ENCODE measurements at regions not wholly inside any gene's neighbourhood (a gene's known extent, or its start where the extent isn't known, plus 50 kb on each side); places are given as distances from the start of the nearest gene placed in this dataset.
"Not testable (repeated sequence)": the region's sequence is repeated elsewhere in the genome, so short reads cannot be mapped to it uniquely, and the experiment has no call there.

DNA sequence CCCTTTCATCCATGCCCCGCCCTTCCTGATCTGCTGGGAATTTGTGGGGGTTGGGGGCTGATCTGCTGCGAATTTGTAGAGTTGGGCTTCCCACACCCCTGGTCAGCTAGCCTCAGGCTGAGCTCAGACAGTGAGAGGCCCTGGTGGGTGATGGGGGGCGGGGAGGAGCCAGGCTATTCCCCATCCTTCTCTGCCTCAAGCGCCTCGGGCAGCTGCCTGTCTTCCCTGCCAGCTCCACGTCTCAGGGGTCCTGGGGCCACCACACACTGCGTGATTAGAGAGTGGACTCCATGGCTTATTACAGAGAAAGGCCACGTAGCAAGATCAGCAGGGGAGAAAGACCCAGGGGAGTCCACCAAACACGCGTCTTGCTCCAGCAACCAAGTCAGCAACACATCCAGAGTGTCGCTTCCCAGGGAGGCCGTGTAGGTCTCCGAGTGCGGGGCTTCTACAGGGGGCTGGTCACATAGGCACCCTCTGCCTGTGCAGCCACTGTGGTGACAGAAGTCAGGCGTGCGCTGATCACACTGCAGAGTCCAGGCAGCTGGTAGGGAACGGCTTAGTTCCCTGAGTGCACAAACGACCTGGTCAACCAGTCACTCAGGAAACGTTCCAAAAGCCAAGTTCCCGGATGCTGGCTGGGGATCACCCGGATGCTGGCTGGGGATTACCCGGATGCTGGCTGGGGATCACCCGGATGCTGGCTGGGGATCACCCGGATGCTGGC, 254.4 kb upstream of the SFSWAP start:
- Mint-ChIP-seq H3K4me1 (ENCODE audit: low read depth) (no peaks in the 10 kb centered on the region), H3K27ac (no peak overlapping the region), H3K9me3 (ENCODE audit: low read depth) (peaks cover 5% of the 10 kb centered on the region), H3K27me3 (peaks cover 7% of the 10 kb centered on the region), H3K4me3 (no peak overlapping the region), H3K36me3 (no peaks in the 10 kb centered on the region)

DNA sequence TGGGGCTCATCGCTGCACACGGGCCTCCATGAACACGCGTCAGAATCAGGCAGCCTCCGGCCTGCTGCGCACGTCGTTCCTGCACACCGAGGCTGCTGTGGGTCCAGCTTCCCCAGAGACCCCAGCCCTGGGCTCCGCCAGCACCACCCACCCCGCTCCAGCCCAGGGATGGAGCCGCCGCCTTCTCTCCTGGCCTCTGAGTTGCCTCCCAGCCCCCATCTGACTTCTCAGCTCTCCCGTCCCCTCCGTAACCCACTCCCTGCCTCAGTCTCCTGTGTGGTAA, 253.9 kb upstream of the SFSWAP start:
- Mint-ChIP-seq H3K27ac (no peak overlapping the region), H3K4me3 (no peak overlapping the region), H3K4me1 (ENCODE audit: low read depth) (no peaks in the 10 kb centered on the region), H3K9me3 (ENCODE audit: low read depth) (peaks cover 2% of the 10 kb centered on the region), H3K36me3 (no peaks in the 10 kb centered on the region), H3K27me3 (peaks cover 7% of the 10 kb centered on the region)

DNA sequence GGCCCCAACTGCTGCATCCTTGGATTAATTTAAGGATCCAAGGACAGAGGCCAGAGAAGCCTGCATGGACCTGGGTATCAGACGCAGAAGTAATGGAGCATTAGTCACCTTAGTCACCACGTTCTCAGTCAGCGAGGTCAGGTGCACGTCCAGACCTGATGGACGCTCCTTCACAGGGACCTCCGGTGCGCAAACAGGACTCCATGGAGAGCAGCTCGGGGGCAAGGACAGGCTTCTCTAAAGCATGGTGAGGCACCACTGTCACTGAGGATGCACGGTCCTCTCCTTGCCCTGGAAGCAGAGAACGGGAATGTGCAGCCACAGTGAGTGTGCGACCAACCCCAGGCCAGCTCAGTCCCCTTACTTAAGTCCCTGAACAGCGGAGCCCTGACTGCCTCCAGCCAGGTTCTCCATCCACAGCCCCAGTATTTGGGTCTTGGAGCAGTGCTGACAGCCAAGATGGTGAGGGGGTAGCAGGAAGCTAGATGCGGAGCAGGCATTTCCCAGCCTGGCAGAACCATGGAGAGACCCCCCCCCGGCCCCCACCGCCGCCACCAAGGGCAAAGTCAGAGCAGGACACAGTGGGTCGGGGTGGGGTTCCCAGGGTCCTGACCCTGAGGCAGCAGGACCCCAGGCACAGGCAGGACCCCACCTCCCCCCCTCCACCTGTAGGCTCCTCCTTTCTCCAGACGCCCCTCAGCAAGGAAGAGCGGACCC, 253.4 kb upstream of the SFSWAP start:
- H3K36me3 Mint-ChIP-seq = no peaks in the 10 kb centered on the region
- H3K4me1 Mint-ChIP-seq (ENCODE audit: low read depth) = no peaks in the 10 kb centered on the region
- H3K9me3 Mint-ChIP-seq (ENCODE audit: low read depth) = no peaks in the 10 kb centered on the region
- no peak overlapping the region for H3K27ac Mint-ChIP-seq
- no peak overlapping the region for H3K4me3 Mint-ChIP-seq
- H3K27me3 Mint-ChIP-seq = peaks cover 7% of the 10 kb centered on the region

DNA sequence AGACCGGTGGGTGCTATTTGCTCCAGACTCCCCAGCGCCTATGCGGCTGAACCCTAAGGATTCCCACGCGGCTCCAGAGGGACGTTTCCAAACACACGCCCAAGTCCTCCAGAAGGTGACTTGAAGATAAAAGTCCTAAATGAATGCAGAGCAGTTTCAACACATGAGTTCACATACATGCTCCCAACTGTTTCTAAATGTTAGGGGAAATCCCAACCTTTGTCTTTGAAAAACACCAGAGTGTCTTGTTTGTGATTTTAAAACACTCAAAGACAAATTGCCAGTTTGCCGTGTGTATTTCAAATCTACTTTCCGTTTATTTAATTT, 252.9 kb upstream of the SFSWAP start:
- peaks cover 7% of the 10 kb centered on the region for H3K27me3 Mint-ChIP-seq
- H3K4me1 Mint-ChIP-seq (ENCODE audit: low read depth) = no peaks in the 10 kb centered on the region

DNA sequence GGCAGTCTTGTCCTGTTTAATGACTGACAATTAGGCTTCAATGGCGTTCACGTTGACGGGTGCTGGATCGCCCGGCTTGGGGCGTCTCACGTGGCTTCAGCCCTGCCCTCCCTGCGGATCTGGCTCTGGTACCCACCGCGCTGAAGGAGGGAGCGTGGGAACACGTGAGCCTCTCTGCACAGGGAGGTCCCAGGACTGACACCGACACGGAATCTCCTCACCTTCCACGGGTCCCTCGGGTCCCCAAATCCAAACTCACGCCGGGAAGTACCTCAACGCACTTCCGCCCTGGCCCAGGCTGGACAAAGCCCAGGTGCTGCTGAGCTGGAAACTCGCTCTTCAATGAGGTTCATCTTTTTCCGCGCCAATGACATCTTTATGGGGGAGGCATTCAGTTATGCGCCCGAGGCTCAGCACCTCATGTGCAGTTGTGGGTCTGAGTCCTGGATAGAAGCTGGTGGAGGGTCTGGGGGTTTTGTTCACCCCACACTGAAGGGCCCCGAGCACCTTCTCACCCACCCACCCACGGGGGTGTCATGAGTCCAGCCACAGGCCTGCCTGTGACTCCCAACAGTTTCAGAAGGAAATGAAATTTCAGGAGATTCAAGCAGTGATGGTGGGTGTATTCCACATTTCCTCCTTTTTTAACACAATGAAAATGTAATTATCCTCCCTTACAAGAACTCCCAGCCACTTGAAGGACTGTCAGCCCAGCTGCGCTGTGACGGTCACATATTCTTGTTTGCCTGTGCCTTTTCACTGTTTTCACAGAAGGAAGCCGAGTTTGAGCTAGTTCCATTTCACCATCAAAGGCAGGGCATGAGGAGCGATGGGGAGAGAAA, 251.7 kb upstream of the SFSWAP start:
- Mint-ChIP-seq H3K4me1 (ENCODE audit: low read depth) (no peaks in the 10 kb centered on the region), H3K27me3 (peaks cover 7% of the 10 kb centered on the region), H3K27ac (no peak overlapping the region), H3K4me3 (no peak overlapping the region), H3K9me3 (ENCODE audit: low read depth) (no peaks in the 10 kb centered on the region), H3K36me3 (no peaks in the 10 kb centered on the region)

More for the DNA sequence above, 252.9 kb upstream of the SFSWAP start:
- Mint-ChIP-seq H3K9me3 (ENCODE audit: low read depth) (no peaks in the 10 kb centered on the region), H3K36me3 (no peaks in the 10 kb centered on the region), H3K4me3 (no peak overlapping the region), H3K27ac (no peak overlapping the region)

DNA sequence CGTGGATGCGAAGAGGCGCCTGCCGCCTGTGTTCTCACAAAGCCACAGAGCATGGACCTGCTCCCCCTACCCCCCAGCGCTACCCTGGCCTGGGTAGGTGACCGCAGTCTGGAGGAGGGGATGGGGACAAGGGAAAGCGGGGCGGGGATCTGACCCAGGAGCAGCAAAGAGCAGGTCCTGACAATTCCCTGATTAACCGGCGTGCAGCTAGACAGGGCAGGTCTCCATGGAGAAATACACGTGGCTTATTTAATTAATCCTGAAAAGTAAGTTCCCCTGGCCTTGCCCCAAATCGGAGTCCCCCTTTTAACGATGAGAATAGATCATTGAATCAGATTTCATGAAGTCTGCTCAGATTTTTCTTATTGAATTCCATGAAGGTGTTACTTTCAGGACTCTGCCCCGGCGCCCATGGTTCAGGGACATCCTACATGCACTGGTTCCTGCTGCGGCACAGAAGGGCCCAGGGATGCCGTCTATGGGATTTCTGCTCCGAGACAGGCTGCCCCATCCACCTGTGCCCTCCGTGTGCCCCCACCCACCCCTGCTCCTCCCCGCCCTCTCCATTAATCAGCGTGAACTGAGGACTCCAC, 251.0 kb upstream of the SFSWAP start:
- peaks cover 7% of the 10 kb centered on the region for H3K27me3 Mint-ChIP-seq
- H3K4me1 Mint-ChIP-seq (ENCODE audit: low read depth) = no peaks in the 10 kb centered on the region
- H3K27ac Mint-ChIP-seq = no peak overlapping the region
- no peak overlapping the region for H3K4me3 Mint-ChIP-seq
- H3K36me3 Mint-ChIP-seq = no peaks in the 10 kb centered on the region
- no peaks in the 10 kb centered on the region for H3K9me3 Mint-ChIP-seq (ENCODE audit: low read depth)

DNA sequence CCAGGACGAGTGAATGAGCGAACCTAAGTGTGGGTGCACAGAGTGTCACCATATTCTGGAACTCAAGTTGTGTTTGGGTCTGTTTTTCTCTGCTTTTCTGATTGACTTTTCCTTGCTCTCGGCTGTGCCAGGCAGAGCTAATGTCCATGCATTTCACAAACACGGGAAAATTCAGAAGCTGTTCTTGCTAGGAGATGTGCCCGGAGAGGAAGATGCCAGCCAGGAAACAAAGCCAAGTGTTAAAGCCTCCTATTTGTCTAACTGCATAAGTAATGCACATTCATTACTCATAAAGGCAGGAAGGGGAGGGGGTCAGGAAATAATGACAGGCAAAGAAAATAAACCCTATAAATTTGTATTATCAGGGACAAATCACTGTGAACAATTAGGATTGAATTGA, 250.4 kb upstream of the SFSWAP start:
- Mint-ChIP-seq H3K4me3 (no peak overlapping the region), H3K27me3 (peaks cover 7% of the 10 kb centered on the region), H3K4me1 (ENCODE audit: low read depth) (no peaks in the 10 kb centered on the region), H3K9me3 (ENCODE audit: low read depth) (no peaks in the 10 kb centered on the region), H3K27ac (no peak overlapping the region), H3K36me3 (no peaks in the 10 kb centered on the region)

DNA sequence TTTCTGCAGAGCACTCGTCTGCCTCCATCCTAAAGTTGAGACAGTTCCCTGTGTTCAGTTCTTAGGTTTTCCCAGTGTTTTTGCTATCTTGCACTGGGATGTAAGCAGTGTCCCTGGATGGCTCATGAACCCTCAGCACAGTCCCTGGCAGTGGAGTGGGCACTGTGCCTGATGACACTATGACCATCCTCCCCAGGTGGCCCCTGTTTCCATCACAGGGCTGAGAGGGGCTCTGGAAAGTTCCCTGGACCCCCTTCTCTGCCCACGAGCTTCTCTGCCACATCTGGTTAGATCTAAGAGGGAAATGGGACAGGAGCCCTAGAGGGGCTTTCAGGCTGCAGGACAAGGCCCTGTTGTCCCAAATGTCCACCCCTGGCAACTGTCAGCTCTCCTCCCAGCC, 249.8 kb upstream of the SFSWAP start:
- H3K27ac Mint-ChIP-seq = no peak overlapping the region
- peaks cover 7% of the 10 kb centered on the region for H3K27me3 Mint-ChIP-seq
- no peaks in the 10 kb centered on the region for H3K36me3 Mint-ChIP-seq
- H3K4me3 Mint-ChIP-seq = no peak overlapping the region
- no peaks in the 10 kb centered on the region for H3K9me3 Mint-ChIP-seq (ENCODE audit: low read depth)
- H3K4me1 Mint-ChIP-seq (ENCODE audit: low read depth) = no peaks in the 10 kb centered on the region

DNA sequence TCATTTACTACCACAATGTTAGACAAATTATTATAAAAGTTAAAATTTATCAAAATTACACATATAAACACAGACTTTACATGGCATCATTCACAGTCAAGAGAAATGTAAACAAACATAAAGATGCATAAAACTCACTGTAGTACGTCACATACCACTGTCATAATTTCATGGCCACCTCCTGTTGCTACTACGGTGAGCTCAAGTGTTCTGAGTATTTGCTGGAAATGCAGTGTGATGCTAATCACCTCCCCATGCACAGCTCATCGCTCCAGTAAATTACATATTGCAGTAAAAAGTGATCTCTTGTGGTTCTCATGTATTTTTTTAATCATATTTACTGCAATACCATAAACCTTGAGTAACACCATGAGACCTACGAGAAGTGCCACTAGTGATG, 247.7 kb upstream of the SFSWAP start:
- H3K4me3 Mint-ChIP-seq = no peak overlapping the region
- H3K27ac Mint-ChIP-seq = no peak overlapping the region
- H3K4me1 Mint-ChIP-seq (ENCODE audit: low read depth) = no peaks in the 10 kb centered on the region
- peaks cover 5% of the 10 kb centered on the region for H3K27me3 Mint-ChIP-seq
- no peaks in the 10 kb centered on the region for H3K36me3 Mint-ChIP-seq
- H3K9me3 Mint-ChIP-seq (ENCODE audit: low read depth) = no peaks in the 10 kb centered on the region

DNA sequence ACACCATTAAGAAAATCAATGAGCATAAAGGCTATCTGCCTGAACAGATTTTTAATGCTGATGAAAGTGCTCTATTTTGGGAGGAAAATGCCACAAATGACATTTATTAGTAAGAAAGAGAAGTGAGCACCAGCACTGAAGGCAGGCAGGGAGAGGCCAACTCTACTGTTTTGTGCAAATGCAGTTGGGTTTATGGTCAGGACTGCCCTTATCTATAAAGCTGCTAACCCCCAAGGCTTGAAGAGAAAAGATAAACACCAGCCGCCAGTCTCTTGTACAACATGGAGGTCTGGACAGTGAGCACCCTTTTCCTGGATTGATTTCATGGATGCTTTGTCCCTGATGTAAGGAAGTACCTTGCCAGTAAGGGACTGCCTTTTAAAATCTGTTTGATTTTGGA, 246.8 kb upstream of the SFSWAP start:
- no peaks in the 10 kb centered on the region for H3K4me1 Mint-ChIP-seq (ENCODE audit: low read depth)
- H3K4me3 Mint-ChIP-seq = no peak overlapping the region
- no peak overlapping the region for H3K27ac Mint-ChIP-seq
- no peaks in the 10 kb centered on the region for H3K9me3 Mint-ChIP-seq (ENCODE audit: low read depth)
- peaks cover 5% of the 10 kb centered on the region for H3K27me3 Mint-ChIP-seq
- no peaks in the 10 kb centered on the region for H3K36me3 Mint-ChIP-seq

DNA sequence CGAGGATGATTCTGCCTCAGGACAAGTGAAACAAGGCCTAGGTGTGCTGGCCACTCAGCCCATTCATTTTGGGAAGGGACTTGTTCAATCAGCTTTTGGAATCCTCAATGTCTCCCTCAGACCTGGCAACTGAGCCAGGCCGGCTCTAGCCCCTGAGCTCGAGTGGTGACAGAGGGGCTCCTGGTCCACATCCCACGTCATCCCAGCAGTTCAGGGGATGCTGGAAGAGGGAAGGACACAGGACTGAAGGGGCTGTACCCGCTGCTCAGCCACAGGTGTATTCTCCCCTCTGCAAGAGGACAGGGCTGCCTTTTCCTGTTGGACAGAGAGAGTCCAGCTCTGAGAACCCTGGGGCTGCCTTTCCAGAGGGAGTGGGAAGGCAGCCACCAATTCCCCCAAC, 244.6 kb upstream of the SFSWAP start:
- no peaks in the 10 kb centered on the region for H3K36me3 Mint-ChIP-seq
- no peaks in the 10 kb centered on the region for H3K4me1 Mint-ChIP-seq (ENCODE audit: low read depth)
- H3K9me3 Mint-ChIP-seq (ENCODE audit: low read depth) = no peaks in the 10 kb centered on the region
- H3K4me3 Mint-ChIP-seq = no peak overlapping the region
- no peak overlapping the region for H3K27ac Mint-ChIP-seq
- H3K27me3 Mint-ChIP-seq = peaks cover 4% of the 10 kb centered on the region

DNA sequence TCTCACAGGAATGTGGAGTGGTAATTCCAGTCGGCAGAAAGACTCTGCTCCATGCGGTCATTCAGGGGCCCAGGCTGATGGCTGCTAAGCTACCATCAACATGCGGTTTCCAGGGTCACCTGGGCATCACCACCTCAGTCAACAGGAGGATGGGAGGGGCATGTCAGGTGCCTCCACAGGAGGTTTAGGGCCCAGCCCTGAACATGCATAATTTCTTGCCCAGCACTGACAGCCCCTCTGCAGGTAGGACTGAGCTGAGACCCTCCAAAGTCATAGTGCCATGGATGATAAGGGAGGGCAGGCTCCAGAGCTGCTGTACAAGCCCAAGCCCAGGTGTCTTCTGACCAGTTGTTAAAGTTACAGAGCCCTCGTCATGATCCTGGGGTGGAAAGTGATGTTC, 244.0 kb upstream of the SFSWAP start:
- Mint-ChIP-seq H3K36me3 (no peaks in the 10 kb centered on the region), H3K27me3 (peaks cover 4% of the 10 kb centered on the region), H3K27ac (no peak overlapping the region), H3K4me3 (no peak overlapping the region), H3K9me3 (ENCODE audit: low read depth) (no peaks in the 10 kb centered on the region), H3K4me1 (ENCODE audit: low read depth) (no peaks in the 10 kb centered on the region)

DNA sequence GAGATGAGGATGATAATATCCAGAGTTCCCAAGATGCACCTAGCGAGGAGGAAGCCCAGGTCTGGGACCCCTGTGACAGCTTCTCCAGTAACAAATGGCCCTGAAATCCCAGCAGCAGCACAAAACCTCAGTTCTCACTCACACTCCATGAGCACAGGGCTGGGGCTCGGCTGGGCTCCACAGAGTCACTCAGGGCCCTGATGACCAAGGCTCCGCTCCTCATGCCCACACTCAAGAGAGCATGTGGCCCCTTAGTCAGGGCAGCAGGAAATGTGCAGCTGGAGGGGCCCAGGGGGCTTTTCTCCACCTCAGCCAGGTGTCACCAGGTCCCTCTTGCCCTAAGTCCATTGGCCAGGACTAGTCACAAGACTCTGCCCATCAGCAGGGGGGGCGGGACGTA, 242.7 kb upstream of the SFSWAP start:
- Mint-ChIP-seq H3K4me1 (ENCODE audit: low read depth) (no peaks in the 10 kb centered on the region), H3K9me3 (ENCODE audit: low read depth) (no peaks in the 10 kb centered on the region), H3K4me3 (no peak overlapping the region), H3K27ac (no peak overlapping the region), H3K27me3 (peaks cover 2% of the 10 kb centered on the region), H3K36me3 (no peaks in the 10 kb centered on the region)

DNA sequence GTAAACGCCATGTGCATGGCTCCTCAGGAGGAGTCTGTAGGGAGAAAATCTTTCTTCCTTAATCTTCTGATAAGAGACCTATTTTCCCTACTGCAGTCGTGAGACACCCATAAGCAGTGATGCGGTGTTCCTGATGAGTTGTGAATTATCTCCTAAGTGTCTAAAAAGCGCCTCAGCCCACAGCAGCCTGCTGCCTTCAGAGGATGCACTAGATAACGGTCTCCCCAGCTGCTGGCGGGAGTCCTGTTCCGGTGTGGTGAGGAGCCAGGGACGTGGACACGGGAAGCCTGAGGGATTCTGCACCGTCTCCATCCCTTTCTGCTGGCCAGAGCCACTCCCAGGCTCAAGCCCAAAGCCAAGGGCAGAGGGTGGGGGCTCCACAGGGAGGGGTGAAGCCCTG, 240.9 kb upstream of the SFSWAP start:
- not testable (repeated sequence) for H3K27me3 Mint-ChIP-seq; H3K27ac Mint-ChIP-seq; H3K4me3 Mint-ChIP-seq; H3K4me1 Mint-ChIP-seq (ENCODE audit: low read depth); H3K9me3 Mint-ChIP-seq (ENCODE audit: low read depth); H3K36me3 Mint-ChIP-seq

DNA sequence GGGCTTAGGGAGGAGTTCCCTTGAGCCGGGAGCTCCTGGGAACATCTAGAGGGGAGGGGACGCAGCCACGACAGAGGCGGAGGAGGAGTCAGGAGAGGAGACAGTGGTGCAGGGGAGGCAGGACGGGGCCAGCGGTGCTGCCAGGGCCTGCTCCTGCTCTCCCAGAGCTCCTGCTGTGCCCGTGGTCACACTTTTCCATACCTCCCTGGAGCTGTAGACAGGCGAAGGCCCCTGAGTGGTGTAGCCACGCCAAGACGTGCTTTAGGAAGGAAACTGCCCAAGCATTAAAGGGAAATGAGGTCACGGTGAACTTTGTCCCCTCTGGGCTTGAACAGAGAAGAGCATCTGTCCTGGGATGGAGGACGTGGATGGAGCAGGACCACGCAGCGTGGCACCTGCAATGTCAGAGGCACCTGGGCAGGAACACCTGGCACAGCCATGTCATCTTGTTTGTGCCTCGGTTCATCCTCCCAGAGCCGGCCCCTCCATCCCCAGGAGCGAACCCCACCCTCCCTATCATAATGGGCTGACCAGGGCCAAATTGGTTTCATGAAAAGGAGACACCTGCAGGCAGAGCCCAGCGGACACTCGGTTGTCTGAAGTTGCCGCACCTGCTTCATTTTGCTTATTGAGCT, 239.5 kb upstream of the SFSWAP start:
- Mint-ChIP-seq H3K36me3 (no peaks in the 10 kb centered on the region), H3K9me3 (ENCODE audit: low read depth) (no peaks in the 10 kb centered on the region), H3K27me3 (peaks cover 2% of the 10 kb centered on the region), H3K4me1 (ENCODE audit: low read depth) (peaks cover 3% of the 10 kb centered on the region), H3K4me3 (no peak overlapping the region), H3K27ac (no peak overlapping the region)

All from activated naive CD8-positive, alpha-beta T cell (primary cell).